Ovary (tissue), 7 donors: ENCODE measurements at regions not wholly inside any gene's neighbourhood (a gene's known extent, or its start where the extent isn't known, plus 50 kb on each side); places are given as distances from the start of the nearest gene placed in this dataset.

ENCODE experiments used
- DNase-seq, 5 donors: peaks; one replicate each; pipeline ENCODE4 v3.0.0-alpha.2; 2019 to 2020
- H3K27ac ChIP-seq, 2 donors: fragments of 200-600 bp; one replicate each; pipeline versions ENCODE4 v1.5.1 to v1.8.0; 2019 to 2022
- H3K27me3 ChIP-seq: fragments of 200-600 bp; one replicate; pipeline ENCODE4 v1.8.0; 2022
- H3K36me3 ChIP-seq: fragments of 200-600 bp; sonication (generic); one replicate; pipeline ENCODE4 v1.5.1; 2019
- H3K4me1 ChIP-seq: one replicate; pipeline ENCODE4 v1.8.1; 2013; ENCODE audit warnings: mild to moderate bottlenecking, moderate library complexity; ENCODE audit not compliant: insufficient read depth
- H3K4me3 ChIP-seq: fragments of 200-600 bp; sonication (generic); one replicate; pipeline ENCODE4 v1.5.1; 2017
- H3K9me3 ChIP-seq, 2 donors: fragments of 200-600 bp in 1 of 2; sonication (generic) in 1 of 2; one replicate each; pipeline versions ENCODE4 v1.5.1 to v1.8.1; 2013 to 2019; ENCODE audit warnings: mild to moderate bottlenecking in 1 of 2, moderate library complexity in 1 of 2
- EP300 ChIP-seq: sonication (generic); formaldehyde crosslinking; IDR thresholded peaks from one replicate; pipeline ENCODE4 v1.6.1; 2017; ENCODE audit warnings: antibody characterized with exemption
- POLR2A ChIP-seq: fragments of 450-650 bp; IDR thresholded peaks from one replicate; pipeline ENCODE4 v1.6.1; 2017; ENCODE audit warnings: antibody characterized with exemption, mild to moderate bottlenecking, moderate library complexity
- WGBS, 3 donors: extraction: QIAGEN DNeasy Blood & Tissue Kit in 1 of 3; methylation state at CpG; one replicate each; pipeline versions ENCODE4 v1.1.5 to v1.1.7; 2013 to 2017; 5-methylcytosine and 5-hydroxymethylcytosine counted together
- intact Hi-C, 4 donors: fragments of 100-400 bp; cut with DNase I; formaldehyde crosslinking; loops; one replicate each; pipeline versions ENCODE4 v1.11.0 to v1.15.1; 2022 to 2023
- TF ChIP-seq, protein P1 (sequence below), 3 donors: fragments of 450-650 bp in 2 of 3; fragments of 200-600 bp in 1 of 3; IDR thresholded peaks; one replicate each; pipeline versions ENCODE4 v1.5.1 to v1.8.0; 2016 to 2022; ENCODE audit warnings: antibody characterized with exemption in 3 of 3, mild to moderate bottlenecking in 1 of 3
- donor health status: DM: no; HTN: no; CAD: no; lungs with moderate emphysema.
- donor health status: DM: no; HTN: no; CAD: no.
- donor health status: Bipolar disorder and iron deficiency.
- donor health status: DM: no; HTN: no; CAD: no.
- donor health status: DM: yes; HTN: yes; CAD: no.

DNA sequence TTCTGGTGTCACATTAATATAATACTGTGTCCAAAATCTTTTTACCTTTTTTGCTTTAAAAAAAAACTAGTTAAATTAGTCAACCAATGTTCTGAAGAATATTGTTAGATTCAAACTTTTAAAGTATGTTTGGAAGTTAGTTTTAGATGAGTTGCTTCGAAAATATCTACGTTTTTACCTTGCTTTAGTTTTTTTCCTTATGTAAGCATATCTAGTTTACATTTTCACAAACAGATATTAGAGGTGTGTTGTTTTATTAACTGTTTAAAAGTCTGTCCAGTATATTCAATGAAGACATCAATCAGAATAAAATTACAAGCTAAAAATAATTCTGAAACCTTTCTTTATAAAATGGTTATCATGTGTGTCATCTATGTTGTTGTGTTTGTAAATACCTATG lies 375.0 kb upstream of the BTBD3 start:
- no peaks in the 10 kb centered on the region for H3K4me1 ChIP-seq
- intact Hi-C loops: loop anchor here in 2 of 4 donors (10.0 kb wide), 3 partner anchors 988 to 1928 kb away; no protein-coding TSS in a partner anchor
- H3K27ac ChIP-seq: no peak overlapping the region
- DNase-seq: no peak
- TF ChIP-seq POLR2A (no peak), EP300 (no peak)
- TF ChIP-seq, protein P1, sequence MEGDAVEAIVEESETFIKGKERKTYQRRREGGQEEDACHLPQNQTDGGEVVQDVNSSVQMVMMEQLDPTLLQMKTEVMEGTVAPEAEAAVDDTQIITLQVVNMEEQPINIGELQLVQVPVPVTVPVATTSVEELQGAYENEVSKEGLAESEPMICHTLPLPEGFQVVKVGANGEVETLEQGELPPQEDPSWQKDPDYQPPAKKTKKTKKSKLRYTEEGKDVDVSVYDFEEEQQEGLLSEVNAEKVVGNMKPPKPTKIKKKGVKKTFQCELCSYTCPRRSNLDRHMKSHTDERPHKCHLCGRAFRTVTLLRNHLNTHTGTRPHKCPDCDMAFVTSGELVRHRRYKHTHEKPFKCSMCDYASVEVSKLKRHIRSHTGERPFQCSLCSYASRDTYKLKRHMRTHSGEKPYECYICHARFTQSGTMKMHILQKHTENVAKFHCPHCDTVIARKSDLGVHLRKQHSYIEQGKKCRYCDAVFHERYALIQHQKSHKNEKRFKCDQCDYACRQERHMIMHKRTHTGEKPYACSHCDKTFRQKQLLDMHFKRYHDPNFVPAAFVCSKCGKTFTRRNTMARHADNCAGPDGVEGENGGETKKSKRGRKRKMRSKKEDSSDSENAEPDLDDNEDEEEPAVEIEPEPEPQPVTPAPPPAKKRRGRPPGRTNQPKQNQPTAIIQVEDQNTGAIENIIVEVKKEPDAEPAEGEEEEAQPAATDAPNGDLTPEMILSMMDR (IDR thresholded peaks at IDR 0.05): no peak
- 61 to 81% (median 64%) methylated on average over 2 of the region's 2 CpGs for WGBS, 3 donors
- no peaks in the 10 kb centered on the region for H3K36me3 ChIP-seq
- H3K4me3 ChIP-seq: no peak overlapping the region
- no peaks in the 10 kb centered on the region for H3K27me3 ChIP-seq
- H3K9me3 ChIP-seq: no peaks in the 10 kb centered on the region

DNA sequence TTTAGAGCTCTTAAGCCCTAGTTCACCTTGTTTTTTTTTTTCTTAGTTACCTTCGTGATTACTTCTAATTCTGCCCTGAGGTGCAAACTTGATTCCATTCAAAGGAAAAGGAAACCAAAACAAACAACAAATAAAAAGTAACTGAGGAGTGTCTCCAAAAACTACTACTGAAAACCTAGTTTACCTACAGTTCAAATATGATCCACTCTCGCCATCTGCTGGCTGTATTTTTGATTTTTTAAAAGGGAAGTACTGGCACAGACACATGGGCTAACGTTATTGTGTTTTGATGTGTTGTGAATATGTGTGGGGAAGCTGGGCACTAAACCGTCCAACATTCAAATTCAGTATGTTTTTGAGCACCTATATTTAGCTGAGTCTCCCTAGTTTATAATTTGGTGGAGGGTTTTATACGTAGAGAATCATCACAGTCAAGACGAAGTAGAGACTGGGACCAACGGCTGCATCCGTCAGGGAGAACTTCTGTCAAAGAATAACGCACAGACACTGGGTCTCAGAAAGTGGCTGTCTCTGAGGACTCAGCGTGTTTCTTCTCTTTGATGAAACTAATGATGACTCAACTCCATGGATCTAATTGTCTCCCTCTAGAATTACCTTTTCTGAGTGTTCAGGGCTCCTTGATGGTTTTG lies 373.5 kb upstream of the BTBD3 start:
- no peak for TF ChIP-seq POLR2A
- TF ChIP-seq, protein P1 (IDR thresholded peaks at IDR 0.05): peak; percentile 41 to 71 (median 65)
- H3K27ac ChIP-seq: no peak overlapping the region
- H3K4me1 ChIP-seq: no peaks in the 10 kb centered on the region
- 8 to 21% (median 8%) methylated on average over 10 of the region's 10 CpGs for WGBS, 3 donors
- DNase-seq: peak in 1 of 5 donors; percentile 44
- intact Hi-C loops: loop anchor here in 2 of 4 donors (10.0 kb wide), 3 partner anchors 989 to 1929 kb away; no protein-coding TSS in a partner anchor
- no peak overlapping the region for H3K4me3 ChIP-seq
- no peaks in the 10 kb centered on the region for H3K27me3 ChIP-seq
- H3K36me3 ChIP-seq: no peaks in the 10 kb centered on the region
- H3K9me3 ChIP-seq: no peaks in the 10 kb centered on the region

DNA sequence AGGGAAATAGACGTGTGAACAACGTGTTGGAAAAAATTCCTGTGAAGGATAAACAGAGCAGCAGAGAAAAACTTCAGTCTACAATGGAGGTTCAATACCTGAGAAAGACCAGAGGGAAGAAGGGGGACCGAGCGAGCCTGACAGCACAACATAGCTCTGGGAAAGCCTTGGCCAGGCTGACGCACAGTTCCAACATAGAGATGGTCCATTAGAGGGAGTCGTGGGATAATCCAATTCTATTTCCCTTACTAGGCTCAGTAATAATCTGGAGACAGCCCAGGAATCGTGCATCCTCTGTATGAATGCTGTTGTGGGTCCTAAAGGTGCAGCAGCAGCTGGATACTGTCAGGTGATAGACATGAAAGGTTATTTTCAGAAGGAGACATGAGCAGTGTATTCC lies 370.8 kb upstream of the BTBD3 start:
- no peaks in the 10 kb centered on the region for H3K27me3 ChIP-seq
- H3K9me3 ChIP-seq: no peaks in the 10 kb centered on the region
- intact Hi-C loops: loop anchor here in 2 of 4 donors (10.0 kb wide), 3 partner anchors 992 to 1932 kb away; no protein-coding TSS in a partner anchor
- WGBS, 3 donors: 38 to 47% (median 46%) methylated on average over 7 of the region's 7 CpGs
- no peaks in the 10 kb centered on the region for H3K4me1 ChIP-seq
- TF ChIP-seq, protein P1 (IDR thresholded peaks at IDR 0.05): no peak
- no peak for TF ChIP-seq EP300
- TF ChIP-seq POLR2A: no peak
- DNase-seq: no peak
- H3K36me3 ChIP-seq: no peaks in the 10 kb centered on the region
- no peak overlapping the region for H3K27ac ChIP-seq
- no peak overlapping the region for H3K4me3 ChIP-seq

DNA sequence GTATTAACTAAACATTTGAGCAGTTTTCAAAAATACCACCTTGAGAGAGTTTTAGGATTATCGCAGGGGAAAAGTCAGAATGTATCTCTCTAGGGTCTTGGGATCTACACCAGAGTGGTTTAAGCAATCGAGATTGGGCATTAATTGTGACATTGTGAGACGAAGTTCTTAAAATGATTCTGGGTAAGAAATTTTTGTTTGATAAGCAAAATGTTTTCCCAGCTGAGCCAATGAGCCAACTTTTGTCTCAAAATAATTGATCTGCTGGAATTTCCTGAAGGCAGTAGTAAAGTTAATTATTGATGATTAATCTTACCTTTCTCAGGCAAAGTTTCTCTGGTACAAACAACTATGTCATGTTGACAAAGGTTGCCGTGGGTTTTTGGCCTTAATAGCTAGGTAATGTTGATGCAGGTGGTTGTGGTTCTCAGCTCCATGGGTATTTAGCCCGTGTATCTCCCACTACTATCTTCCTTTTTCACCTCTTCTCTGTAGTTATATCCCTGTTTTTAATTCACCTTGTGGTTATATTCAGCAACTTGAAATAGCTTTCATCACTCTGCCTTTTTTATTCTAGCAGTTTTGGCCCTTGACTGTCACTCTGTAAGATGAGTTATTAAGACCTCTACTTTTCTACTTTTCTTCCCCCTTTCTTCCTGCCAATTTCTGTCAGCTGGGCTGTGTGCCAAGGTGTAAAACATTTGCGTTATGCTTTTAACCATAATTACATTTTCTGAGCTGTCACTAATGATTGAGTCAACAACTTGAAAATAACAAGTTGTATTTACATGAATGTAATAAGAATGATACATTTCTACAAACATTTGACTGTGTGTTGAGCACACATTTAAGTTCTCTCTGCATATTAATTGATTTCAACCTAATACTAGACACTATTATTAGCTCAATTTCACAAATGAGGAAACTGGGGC lies 368.3 kb upstream of the BTBD3 start:
- H3K9me3 ChIP-seq: no peaks in the 10 kb centered on the region
- 57 to 67% (median 58%) methylated on average over 6 of the region's 6 CpGs for WGBS, 3 donors
- TF ChIP-seq, protein P1 (IDR thresholded peaks at IDR 0.05): no peak
- TF ChIP-seq EP300 (no peak), POLR2A (no peak)
- intact Hi-C loops: loop anchor here in 2 of 4 donors (10.0 kb wide), 3 partner anchors 995 to 1935 kb away; no protein-coding TSS in a partner anchor
- H3K4me1 ChIP-seq: no peaks in the 10 kb centered on the region
- DNase-seq: no peak
- no peaks in the 10 kb centered on the region for H3K27me3 ChIP-seq
- H3K27ac ChIP-seq: no peak overlapping the region
- no peaks in the 10 kb centered on the region for H3K36me3 ChIP-seq
- no peak overlapping the region for H3K4me3 ChIP-seq
